ENCODE measurements at regions not wholly inside any gene's neighbourhood (a gene's known extent, or its start where the extent isn't known, plus 50 kb on each side); places are given as distances from the start of the nearest gene placed in this dataset.
A peak's percentile ranks its signal among the peaks of the same experiment; 100 is the strongest.

DNA sequence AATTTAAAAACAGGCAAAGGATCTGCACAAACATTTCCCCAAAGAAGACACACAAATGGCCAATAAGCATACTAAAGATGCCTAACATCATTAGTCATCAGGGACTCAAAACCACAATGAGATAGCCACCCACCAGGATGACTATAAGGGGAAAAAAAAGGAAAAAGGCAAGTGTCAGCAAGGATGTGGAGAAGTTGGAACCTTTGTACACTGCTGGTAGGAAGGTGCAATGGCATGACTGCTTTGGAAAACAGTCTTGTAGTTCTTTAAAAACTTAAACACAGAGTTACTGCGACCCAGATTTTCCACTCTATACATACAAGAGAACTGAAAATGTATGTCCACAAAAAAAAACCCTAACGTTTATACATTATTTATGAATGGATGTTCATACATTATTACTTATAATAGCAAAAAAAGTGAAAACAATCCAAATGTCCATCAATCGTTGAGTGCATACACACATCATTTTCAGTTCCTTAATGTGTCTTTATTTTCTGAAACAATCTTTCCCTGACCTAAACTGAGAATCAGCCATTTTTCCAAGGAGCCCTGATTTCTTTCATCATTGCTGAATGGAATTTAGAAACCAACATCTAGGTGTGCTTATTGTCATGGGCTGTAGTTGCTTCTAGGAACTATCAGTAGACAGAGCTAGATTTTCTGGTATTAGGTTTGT, 64.7 kb upstream of the TLK1 start:
- DNase-seq: peak; percentile 70

DNA sequence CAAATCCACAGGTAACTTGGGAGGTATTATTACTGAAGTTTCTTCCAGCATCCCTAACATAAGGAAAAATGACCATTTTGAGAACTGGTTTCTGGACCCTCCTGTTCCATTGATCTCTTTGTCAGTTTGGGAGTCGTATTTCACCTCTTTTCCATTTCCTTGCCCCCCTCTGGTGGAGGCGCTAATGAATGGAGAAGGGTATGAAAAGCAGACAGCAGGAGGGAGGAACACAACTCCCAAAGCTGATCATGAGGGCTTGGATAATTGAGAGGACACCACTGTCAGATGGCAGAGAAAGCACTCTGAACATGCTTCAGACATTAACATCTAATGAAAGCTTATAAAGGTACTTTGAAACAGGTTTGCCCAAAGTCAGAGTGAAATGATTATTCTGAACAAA, 56.6 kb upstream of the TLK1 start:
- DNase-seq: no peak

DNA sequence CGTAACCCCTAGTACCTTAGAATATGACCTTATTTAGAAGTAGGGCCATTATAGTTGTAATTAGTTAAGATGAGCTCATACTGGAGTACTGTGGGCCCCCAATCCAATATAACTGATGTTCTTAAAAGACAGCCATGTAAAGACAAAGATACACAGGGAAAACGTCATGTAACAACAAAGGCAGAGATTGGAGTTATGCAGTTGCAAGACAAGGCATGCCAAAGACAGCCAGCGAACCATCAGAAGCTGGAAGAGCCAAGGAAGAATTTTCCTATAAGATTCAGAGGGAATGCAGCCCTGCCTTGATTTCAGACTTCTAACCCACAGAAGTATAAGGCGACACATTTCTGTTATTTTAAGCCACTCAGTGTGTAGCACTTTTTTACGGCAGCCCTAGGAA, 55.9 kb upstream of the TLK1 start:
- no peak for DNase-seq

DNA sequence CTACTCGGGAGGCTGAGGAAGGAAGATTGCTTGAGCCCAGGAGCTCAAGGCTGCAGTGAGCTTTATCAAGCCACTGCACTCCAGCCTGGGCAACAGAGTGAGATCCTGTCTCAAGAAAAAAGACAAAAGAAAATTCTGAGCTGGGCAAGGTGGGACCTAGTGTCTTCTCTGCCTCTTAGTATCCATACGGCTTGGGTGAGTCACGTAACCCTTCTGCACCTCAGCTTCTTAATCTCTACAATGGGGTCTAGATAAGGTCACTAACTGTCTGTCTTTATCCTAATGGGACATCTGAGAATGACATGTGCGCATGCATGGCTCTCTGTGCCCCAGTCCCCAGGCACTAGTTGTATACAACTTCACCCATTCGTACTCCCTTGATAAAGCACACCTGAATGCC, 53.4 kb upstream of the TLK1 start:
- no peak for DNase-seq

DNA sequence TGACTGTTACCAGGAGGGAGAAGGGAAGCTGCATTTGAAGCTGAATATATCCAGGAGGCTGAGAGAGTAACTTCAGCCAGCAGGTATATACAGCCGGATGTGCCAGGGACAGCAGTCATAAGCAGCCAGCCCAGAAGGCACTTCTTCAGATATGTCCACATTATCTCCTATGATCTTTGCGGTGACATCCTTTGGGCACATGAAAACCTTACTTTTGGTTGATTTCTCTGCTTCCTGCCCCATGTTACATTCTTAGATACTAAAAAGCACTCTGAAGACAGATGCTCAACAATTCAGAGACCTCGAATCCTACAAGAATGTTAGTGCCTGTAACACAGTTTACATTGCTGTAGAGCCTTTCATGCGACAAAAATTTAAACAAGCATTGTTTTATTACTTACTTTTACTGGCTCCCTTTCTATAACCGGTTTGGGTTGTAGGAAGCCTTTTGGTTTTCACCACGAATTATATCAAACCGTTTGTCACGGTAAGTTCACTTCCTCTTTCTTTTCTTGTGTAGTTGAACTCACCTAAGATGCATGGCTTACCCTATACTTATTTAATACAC, 50.3 kb upstream of the TLK1 start:
- no peak for DNase-seq

Data from amniotic stem cell (primary cell).